GM19099 (cell line): ENCODE measurements at regions not wholly inside any gene's neighbourhood (a gene's known extent, or its start where the extent isn't known, plus 50 kb on each side); places are given as distances from the start of the nearest gene placed in this dataset.

ENCODE experiments used
- POLR2A ChIP-seq: IDR thresholded peaks from 3 replicates; pipeline ENCODE4 v1.6.1; 2011; ENCODE audit warnings: low read depth; ENCODE audit not compliant: insufficient read length; ENCODE audit errors: extremely low read depth

- TF ChIP-seq POLR2A, result no peak
Observed at GRCh38 chr3:162569314-162569713, 1072.7 kb downstream of the OTOL1 start.

- no peak for TF ChIP-seq POLR2A
Observed at GRCh38 chr3:162584986-162585385, 1088.4 kb downstream of the OTOL1 start.

- no peak for TF ChIP-seq POLR2A
Observed at GRCh38 chr3:162586591-162586990, 1090.0 kb downstream of the OTOL1 start.

GRCh38 chr3:162597226-162597625 lies 1100.6 kb downstream of the OTOL1 start:
- TF ChIP-seq POLR2A, result no peak

- TF ChIP-seq POLR2A, result no peak
Observed at GRCh38 chr3:162601101-162601670, 1104.6 kb downstream of the OTOL1 start.

- no peak for TF ChIP-seq POLR2A
Observed at GRCh38 chr3:162602619-162603018, 1106.0 kb downstream of the OTOL1 start.

GRCh38 chr3:162605651-162606204 lies 1109.1 kb downstream of the OTOL1 start:
- no peak for TF ChIP-seq POLR2A

- no peak for TF ChIP-seq POLR2A
Observed at GRCh38 chr3:162610261-162610660, 1113.7 kb downstream of the OTOL1 start.

GRCh38 chr3:162612991-162613390 lies 1116.4 kb downstream of the OTOL1 start:
- no peak for TF ChIP-seq POLR2A

- no peak for TF ChIP-seq POLR2A
Observed at GRCh38 chr3:162626172-162626571, 1129.6 kb downstream of the OTOL1 start.

GRCh38 chr3:162628531-162628930 lies 1131.9 kb downstream of the OTOL1 start:
- no peak for TF ChIP-seq POLR2A

- TF ChIP-seq POLR2A, result no peak
Observed at GRCh38 chr3:162629372-162629771, 1132.8 kb downstream of the OTOL1 start.

- TF ChIP-seq POLR2A, result no peak
Observed at GRCh38 chr3:162632672-162633071, 1136.1 kb downstream of the OTOL1 start.

- TF ChIP-seq POLR2A, result no peak
Observed at GRCh38 chr3:162641317-162641716, 1144.7 kb downstream of the OTOL1 start.

- TF ChIP-seq POLR2A, result no peak
Observed at GRCh38 chr3:162641907-162642306, 1145.3 kb downstream of the OTOL1 start.

GRCh38 chr3:162643245-162643644 lies 1146.6 kb downstream of the OTOL1 start:
- TF ChIP-seq POLR2A, result no peak

- TF ChIP-seq POLR2A, result no peak
Observed at GRCh38 chr3:162647321-162647720, 1150.7 kb downstream of the OTOL1 start.
